OCI-LY7 (cell line): ENCODE measurements at regions not wholly inside any gene's neighbourhood (a gene's known extent, or its start where the extent isn't known, plus 50 kb on each side); places are given as distances from the start of the nearest gene placed in this dataset.

Experiments
- CTCF ChIP-seq: fragments of 200-600 bp; sonication (generic); conservative IDR thresholded peaks from 2 replicates; pipeline ENCODE4 v1.5.1; 2014; ENCODE audit warnings: mild to moderate bottlenecking, antibody characterized with exemption, low read length, moderate library complexity, mixed read lengths
- EZH2phosphoT487 ChIP-seq: fragments of 200-600 bp; sonication (generic); IDR thresholded peaks from 2 replicates; pipeline ENCODE4 v1.6.1; 2018; ENCODE audit warnings: low read depth, borderline replicate concordance, mild to moderate bottlenecking, mixed run types, antibody characterized with exemption, low read length, moderate library complexity, mixed read lengths

- TF ChIP-seq EZH2phosphoT487, result no peak
- TF ChIP-seq CTCF, result no peak
Measured at GRCh38 chr20:12823734-12824133, 185.0 kb upstream of the SPTLC3 start.
